ENCODE measurements at regions not wholly inside any gene's neighbourhood (a gene's known extent, or its start where the extent isn't known, plus 50 kb on each side); places are given as distances from the start of the nearest gene placed in this dataset.

DNA sequence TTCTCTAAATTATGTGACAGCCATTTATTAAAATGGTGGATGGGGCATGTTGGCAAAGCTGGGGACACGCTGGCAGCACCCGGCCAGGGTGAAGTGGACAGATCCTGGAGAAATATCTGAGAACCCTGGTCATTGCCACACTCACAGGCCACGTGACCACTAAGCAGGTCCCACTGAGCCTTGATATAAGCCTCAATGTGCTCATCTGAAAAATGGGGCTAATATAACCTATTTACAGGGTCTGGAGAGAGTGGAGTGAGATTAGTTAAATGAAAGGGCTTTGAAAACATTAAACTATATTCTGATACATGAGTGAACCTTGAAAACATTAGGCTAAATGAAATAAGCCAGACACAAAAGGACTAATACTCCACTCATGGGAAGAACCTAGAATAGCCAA, 108.9 kb downstream of the RBFOX3 start:
- no peak for DNase-seq (ENCODE audit: low read depth)

- no peak for DNase-seq (ENCODE audit: low read depth)
Observed at GRCh38 chr17:79500745-79501618, 109.9 kb downstream of the RBFOX3 start.

- DNase-seq (ENCODE audit: low read depth): no peak
Observed at GRCh38 chr17:79498854-79499253, 112.0 kb downstream of the RBFOX3 start.

DNA sequence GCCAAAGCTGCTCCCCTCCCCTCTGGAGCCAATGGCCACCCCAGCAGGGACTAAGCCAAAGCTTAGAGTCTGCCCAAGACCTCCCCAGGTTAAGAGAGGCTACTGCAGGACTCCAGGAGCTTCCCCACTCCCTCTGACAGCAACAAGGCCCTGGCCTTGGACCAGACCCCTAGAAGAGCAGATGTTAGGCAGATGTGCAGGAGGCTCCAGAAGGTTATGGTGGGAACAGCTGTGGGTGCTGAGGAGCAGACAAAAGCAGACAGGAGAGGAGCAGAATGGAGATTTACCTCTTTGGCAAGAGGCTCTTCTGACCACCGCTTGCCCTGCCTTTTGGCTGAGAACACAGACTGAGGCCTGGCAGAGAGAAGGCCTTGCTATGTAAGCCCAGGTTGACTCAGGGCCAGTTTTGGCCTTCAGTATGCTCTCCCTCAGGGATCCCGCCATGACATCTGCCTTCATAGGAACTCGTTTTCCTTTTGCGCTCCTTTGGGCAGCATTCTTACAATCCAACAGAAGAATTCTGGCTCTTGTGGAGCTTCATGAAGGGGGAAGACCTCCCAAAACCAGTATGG, 113.0 kb downstream of the RBFOX3 start:
- DNase-seq (ENCODE audit: low read depth): no peak

DNA sequence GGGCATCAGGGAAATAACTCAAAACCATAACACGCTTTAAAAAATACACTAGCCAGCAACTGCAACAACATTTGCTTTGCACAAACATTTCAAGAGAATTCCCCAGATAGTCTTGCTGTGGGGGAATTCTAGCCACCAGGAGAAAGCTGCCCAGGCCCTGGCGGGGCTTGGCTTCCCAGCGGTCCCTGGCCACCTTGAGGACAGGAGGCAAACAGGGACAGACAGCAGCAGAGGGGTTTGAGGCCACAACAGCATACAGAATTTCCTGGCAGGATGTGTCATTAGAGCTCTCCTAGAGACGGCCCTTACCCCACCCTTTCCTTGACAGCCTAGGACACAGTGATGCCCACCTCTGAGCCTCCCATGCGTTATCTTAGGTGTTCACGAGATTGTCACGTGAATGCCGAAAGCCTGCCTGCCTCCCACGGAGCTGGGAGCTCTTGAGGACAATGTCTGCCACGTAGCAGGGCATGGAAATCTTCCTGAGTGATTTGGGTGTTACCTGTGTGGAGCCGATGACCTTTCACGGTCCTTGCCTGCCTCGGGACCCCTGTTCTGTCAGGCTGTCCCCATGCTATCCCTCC, 114.3 kb downstream of the RBFOX3 start:
- DNase-seq (ENCODE audit: low read depth): no peak

DNA sequence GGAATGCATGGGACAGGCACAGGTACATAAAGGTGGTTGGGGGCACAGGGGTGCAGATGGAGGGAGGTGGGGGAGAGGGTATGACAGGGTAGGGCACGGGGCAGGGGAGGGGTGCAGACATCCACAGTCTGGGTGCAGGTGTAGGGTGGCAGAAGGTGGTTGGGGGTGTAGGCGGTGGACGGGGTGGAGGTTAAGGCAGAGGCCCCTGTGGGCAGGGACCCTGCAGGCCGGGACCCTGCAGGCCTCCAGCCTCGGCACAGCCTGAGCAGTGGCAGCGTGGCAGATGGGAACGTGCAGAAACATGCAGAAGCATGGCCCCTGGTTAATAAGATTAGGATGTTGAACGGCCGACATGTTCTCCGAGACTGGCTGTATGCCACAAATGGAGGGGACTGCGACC, 115.2 kb downstream of the RBFOX3 start:
- no peak for DNase-seq (ENCODE audit: low read depth)

DNA sequence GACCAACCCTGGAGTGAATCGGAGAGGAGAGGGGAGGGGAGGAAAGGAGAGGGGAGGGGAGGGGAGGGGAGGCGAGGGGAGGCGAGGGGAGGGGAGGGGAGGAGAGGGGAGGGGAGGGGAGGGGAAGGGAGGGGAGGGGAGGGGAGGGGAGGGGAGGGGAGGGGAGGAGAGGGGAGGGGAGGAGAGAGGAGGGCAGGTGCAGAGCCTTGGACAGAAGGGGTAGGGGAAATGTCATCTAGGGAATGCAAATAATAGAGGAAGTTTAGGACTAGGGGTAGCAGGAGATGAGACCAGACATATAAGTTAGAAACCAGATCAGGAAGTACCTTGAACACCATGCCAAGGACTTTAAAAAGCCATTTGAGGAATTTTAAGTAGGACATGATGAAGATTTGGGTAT, 119.8 kb downstream of the RBFOX3 start:
- no peak for DNase-seq (ENCODE audit: low read depth)

- DNase-seq (ENCODE audit: low read depth): no peak
Observed at GRCh38 chr17:79490530-79490929, 120.3 kb downstream of the RBFOX3 start.

DNA sequence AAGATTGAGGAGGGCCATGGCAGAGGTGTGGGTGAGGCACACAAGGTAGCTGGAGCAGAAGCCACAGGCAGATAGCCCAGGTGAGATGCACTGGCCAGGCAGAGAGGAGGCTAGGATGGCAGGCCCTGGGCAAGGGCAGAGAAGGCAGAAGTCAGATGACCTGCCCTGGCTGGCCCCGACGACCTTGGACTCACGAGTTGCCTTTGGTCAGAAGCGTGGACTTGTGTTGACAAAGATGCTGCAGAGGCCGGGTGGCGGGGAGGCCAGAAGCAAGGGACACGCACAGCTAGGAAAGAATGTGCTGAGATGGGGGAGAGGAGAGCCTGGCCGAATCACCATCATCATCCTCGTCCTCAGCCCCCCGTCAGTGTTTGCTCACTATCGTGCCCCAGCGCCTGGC, 123.7 kb downstream of the RBFOX3 start:
- DNase-seq (ENCODE audit: low read depth): no peak

GRCh38 chr17:79485991-79486390, 124.9 kb downstream of the RBFOX3 start:
- no peak for DNase-seq (ENCODE audit: low read depth)

DNA sequence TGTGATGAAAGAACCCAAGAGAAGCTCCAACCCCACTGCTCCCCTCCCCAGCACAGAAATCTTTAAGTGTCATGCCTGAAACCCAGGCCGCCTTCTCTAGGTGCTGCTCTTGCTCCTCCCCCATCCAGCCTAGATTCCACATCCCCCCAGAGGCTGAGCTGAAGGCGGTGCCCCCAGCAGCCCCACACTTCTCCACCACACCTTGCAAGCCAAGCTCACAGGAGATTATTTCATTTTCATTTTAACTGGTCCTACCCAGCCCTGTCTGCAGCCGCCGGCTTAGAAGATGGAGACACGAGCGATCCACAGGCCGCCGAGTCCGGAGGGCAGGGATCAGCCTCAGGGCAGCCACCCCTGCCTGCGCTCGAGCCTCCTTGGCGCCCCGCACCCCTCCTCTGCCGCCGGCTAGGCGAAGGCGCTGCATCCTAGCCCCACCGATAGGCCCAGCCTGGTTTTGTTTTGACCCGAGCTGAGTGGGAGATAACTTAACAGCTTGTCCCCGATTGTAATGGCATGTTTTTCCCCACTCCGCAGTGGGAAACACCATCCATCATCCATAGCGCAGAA, 125.3 kb downstream of the RBFOX3 start:
- DNase-seq (ENCODE audit: low read depth): no peak

- DNase-seq (ENCODE audit: low read depth): no peak
Observed at GRCh38 chr17:79484600-79485418, 126.0 kb downstream of the RBFOX3 start.

GRCh38 chr17:79483842-79484241, 127.0 kb downstream of the RBFOX3 start:
- DNase-seq (ENCODE audit: low read depth): no peak

DNA sequence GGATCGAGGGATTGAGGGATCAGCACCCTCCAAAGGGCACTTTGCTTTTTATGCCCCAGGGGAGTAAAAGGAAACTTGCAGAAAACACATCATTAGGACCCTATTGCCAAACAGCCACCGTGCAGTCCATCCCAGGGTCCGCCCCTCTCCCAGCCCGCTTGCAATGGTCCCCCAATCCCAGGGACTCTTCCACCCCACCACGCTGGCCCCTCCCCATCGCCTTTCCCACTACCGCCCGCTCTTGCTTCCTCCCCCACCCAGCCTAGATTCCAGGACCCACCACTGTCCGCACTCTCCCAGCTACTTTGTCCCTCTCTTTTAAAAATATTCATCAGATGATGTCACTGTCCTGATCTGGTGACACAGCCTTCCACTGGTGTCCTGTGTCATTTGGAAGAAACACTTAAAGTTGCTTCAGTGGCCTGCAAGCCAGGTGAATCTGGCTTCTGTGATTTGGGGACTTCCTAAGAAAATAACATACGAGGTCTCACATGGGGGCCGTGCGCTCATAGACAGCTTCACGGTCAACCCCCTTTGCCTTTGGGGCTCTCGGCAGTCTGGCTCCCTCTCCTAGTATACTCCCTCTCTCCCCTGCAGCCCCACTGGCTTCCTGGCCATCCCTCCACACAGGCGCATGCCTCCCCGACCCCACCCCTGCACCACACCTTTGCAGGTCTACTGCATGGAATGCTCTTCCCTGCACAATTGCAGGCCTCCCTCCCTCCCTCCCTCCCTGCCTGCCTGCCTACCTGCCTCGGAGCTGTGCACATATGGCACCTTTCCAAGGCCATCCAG, 127.9 kb downstream of the RBFOX3 start:
- no peak for DNase-seq (ENCODE audit: low read depth)

- DNase-seq (ENCODE audit: low read depth): no peak
Observed at GRCh38 chr17:79479876-79480275, 131.0 kb downstream of the RBFOX3 start.

DNA sequence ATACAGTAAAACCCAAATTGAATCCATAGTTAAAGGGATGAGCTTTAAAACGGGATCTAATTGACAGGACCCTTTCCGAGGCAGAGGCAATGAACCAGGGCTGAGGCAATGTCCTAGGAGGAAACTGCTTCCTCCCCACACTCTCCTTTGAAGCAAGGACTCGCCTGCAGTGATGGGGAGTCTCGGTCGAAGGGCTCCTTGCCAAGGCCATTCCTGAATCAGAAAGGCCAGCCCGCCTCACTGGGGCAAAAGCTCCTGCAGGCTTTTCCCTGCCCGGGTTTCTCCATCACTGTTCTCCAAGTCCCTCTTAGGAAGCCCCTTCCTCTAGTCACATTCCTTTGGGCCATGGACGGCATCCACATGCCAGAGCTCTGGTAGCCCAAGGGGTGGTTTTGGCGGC, 132.0 kb downstream of the RBFOX3 start:
- DNase-seq (ENCODE audit: low read depth): no peak

- DNase-seq (ENCODE audit: low read depth): no peak
Observed at GRCh38 chr17:79478051-79478461, 132.8 kb downstream of the RBFOX3 start.

DNA sequence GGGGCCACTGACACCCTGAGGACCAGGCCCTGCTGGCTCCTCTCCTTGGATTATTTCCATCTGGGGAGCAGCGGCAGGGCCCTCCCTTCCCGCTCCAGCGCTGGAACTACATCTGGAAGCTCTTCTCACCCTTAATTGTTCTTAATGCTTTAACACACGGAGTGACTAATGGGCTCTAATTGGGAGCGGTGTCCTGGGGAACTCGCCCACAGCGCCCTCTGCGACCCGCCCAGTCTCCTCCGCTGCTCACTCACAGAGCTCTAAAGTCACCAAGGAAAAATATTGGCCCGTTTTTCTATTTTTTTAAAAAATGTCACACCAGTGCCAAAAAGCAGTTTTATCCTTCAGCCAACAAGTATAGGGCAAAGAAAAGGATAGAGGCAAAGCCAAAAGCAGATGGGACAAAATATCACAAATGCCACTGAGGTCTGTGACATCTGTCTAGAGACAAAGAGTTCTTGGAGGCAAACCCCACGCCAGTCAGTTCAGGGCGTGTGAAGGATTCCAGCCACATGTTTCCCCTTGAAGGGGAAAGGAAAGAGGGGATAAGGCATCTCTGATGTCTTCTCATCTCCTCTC, 134.7 kb downstream of the RBFOX3 start:
- no peak for DNase-seq (ENCODE audit: low read depth)

DNA sequence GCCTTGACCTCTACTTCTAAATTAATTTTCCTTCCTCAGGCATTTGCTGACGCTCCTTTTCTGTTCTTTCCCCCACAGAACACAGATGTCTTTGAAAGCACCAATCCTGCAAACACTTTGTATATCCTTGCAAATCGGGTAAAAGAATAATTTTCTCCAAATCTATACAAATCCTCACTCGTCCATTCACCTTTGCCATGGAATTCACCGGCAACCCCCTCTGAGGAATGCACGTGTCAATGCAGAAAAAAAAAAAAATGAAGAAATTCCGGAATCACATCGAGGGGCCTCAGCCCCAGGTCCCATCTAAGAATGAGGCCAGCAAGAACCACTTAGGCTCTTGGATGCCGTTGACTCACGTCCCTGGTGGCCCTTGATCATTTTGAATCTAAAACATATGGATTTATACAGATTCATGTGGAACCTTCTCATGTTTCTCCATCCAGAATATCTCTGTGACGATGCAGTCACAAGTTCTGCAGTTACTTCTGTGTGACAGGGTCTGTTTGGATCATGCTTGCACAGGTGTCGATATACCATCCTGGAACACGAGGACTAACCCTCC, 136.9 kb downstream of the RBFOX3 start:
- DNase-seq (ENCODE audit: low read depth): no peak

DNA sequence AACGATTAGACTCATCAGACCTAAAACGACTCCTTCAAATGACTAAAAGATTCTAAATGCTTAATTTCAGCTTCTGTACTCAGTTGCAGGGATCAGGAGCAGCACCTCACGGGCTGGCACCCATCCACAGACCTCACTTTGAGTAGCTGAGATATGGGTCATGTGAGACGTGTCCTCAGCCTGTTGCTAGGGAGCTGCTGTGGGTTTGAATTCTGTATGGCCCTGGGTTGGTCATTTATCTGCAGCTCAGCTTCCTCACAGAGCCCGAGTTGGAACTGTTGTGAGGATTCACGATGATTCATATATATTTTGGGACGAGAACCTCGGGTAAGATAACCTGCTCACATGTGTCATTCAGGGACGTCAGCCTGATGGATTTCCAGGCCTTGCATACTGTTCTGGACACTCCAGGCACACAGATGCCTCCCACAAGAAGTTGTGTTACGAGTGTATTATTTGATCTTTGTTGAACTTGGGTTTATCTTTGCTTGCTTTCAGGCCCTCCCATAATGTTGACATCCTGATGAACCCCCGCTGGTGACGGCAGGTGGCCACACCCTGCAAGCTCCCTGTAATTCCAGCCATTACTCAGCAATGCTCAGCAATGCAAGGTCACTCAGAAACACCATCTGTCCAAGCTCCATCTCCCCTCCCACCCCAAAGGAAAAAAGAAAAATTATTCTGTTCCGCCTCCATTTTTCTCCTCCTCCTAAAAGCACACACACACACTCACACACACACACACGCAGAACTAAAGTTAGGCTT, 137.6 kb downstream of the RBFOX3 start:
- DNase-seq (ENCODE audit: low read depth): no peak
